SIG-M5 (cell line): ENCODE measurements at regions not wholly inside any gene's neighbourhood (a gene's known extent, or its start where the extent isn't known, plus 50 kb on each side); places are given as distances from the start of the nearest gene placed in this dataset.
"Not testable (repeated sequence)": the region's sequence is repeated elsewhere in the genome, so short reads cannot be mapped to it uniquely, and the experiment has no call there.

ENCODE experiments used
- DNase-seq: peaks from one replicate; lab custom pipeline; 2025; lab: John Stamatoyannopoulos, UW

DNA sequence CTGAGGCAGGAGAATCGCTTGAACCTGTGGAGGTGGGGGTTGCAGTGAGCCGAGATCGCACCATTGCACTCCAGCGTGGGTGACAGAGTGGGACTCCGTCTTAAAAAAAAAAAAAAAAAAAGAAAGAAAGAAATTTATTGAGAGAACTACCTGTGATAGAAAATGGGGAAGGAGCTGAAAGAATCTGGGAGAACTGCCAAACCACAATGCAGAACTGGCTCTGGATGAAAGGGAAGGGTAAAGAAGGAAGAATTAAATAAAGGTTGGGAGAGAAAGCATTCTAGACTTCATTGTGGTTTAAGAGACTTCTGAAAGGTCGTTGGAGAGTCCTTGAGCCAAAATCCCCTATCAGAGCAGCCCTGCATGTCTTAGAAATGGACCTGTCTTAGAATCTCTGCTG, 567.9 kb upstream of the HTR2C start:
- DNase-seq = no peak

DNA sequence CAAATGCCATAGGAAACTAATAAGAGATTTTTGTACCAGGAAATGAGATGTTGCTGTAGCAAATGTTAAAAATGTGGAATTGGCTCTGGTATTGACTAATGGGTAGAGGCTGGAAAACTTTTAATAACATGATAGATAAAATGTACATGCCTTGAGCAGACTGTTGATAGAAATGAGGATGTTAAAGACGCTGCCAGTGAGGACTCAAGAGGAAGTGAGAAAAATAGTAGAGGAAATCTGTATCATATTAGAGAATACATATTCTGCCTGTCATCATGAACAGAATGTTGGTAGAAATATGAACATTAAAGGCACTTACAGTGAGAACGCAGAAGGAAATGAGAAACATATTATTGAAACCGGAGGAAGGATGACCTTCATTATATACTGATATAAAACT, 577.2 kb upstream of the HTR2C start:
- no peak for DNase-seq

- DNase-seq = no peak
Observed at GRCh38 chrX:113996781-113997180, 587.1 kb upstream of the HTR2C start.

GRCh38 chrX:113991720-113992119, 592.2 kb upstream of the HTR2C start:
- DNase-seq = not testable (repeated sequence)

GRCh38 chrX:113990669-113991068, 593.2 kb upstream of the HTR2C start:
- not testable (repeated sequence) for DNase-seq

- DNase-seq = not testable (repeated sequence)
Observed at GRCh38 chrX:113988315-113988935, 595.5 kb upstream of the HTR2C start.

- DNase-seq = no peak
Observed at GRCh38 chrX:113986427-113986826, 597.5 kb upstream of the HTR2C start.

- DNase-seq = no peak
Observed at GRCh38 chrX:113982766-113983165, 601.1 kb upstream of the HTR2C start.

GRCh38 chrX:113980953-113981352, 602.9 kb upstream of the HTR2C start:
- no peak for DNase-seq

DNA sequence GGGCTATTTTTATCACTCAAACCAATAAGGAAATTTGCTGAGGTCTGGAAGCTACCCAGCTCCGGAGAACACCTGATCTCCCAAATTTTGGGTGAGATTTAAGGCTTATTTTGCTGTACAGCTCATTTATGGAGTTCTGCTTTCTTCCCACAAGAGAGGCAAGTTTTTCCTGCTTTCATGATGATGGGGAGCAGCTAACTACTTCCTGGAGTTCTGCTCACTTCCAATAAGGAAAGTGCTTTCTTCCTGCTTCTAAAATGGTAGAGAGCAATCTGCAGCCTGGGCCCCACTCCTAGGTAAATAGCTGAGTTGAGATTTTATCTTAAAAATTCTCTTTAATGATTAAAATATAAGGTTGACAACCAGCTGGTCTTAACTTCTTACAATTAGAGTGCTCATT, 606.0 kb upstream of the HTR2C start:
- no peak for DNase-seq

DNA sequence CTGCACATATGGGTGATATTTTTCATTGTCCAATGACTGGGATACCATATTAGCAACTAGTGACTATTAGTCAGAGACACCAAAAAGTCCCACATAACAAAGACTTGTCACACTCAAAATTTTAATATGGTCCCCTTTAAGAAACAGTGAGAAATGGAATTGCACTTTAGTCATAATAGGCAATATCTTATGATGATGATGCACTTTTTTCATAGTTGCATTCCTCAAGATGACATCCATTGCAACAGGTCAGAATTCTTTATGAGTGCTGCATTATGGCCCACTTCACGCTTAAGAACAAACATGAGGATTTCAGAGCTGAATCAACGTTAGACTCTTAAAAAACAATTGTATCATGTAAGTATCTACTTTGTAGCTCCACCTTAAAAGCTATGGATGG, 608.4 kb upstream of the HTR2C start:
- no peak for DNase-seq

- DNase-seq = no peak
Observed at GRCh38 chrX:113974881-113975280, 609.0 kb upstream of the HTR2C start.

DNA sequence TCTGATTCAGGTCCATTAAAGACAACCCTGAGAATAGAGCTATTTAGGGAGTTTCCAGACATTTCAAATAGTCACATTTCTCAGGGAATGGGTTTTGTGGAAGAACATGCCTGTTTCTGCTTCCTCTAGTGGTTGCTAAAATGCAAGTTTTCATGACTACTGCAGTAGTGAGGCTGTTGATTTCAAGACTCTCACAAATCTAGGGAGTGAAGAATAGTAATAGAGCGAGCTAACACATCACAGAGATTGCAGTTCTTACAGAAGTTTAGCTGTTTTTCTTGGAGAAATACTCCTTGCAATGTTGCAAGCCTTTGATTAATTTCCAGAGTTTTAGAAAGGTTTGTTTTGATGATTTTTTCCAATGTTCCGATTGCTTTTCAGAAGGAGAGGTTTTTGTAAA, 610.2 kb upstream of the HTR2C start:
- DNase-seq = no peak

DNA sequence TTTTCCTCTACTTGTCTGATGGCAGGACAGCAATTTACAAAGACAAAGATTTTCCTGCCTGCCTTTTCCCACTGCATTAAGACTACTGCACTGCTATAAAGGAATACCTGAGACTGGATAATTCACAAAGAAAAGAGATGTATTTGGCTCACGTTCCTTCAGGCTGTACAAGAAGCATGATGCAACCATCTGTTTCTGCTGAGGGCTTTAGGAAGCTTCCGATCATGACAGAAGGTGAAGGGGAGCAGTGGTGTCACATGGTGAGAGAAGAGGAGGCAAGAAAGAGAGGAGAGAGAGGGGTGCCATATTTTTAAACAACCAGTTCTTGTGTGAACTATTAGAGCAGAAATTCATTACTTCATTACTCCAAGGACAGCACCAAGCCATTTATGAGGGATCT, 617.1 kb upstream of the HTR2C start:
- DNase-seq = no peak

GRCh38 chrX:113962343-113962742, 621.5 kb upstream of the HTR2C start:
- DNase-seq = peak; percentile 60

GRCh38 chrX:113959912-113960626, 623.8 kb upstream of the HTR2C start:
- no peak for DNase-seq

GRCh38 chrX:113956936-113957335, 627.0 kb upstream of the HTR2C start:
- no peak for DNase-seq

GRCh38 chrX:113954297-113954696, 629.6 kb upstream of the HTR2C start:
- no peak for DNase-seq

GRCh38 chrX:113950081-113950678, 633.7 kb upstream of the HTR2C start:
- DNase-seq = no peak

DNA sequence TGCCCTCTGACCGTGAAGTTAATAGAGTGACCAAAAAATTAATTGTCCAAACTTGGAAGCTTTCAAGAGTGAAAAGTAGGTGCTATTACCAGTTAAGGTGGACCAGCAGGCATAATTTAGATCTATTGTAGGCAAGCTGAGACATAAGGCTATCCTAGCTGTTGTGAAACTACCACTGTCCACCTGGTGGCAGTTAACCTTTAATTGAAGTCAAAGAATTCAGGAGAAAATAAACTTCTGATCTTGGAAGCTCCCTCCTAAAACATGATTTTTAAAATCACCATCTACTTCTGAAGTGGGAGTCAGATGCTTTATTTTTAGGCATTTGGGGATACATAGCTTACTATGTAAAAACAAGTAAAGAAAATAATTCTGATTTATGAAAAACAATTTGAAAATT, 636.3 kb upstream of the HTR2C start:
- DNase-seq = no peak

DNA sequence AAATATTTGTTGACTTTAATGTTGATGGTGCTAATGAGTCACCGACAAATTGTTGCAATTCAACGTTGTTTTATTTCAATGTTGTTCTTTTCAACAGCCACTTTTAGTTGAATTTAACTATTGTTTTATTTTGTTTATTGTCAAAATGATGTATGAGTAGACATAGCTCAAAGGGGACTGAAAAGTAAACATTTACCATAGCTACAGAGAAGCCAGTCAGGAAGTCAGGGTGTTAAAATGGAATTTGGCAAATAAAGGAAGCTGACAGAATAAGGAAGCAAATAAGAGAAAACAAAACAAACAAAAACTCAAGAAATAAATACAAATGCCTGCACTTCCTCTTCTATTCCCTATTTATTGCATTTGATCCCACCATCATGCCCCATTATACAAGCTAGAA, 648.4 kb upstream of the HTR2C start:
- no peak for DNase-seq

DNA sequence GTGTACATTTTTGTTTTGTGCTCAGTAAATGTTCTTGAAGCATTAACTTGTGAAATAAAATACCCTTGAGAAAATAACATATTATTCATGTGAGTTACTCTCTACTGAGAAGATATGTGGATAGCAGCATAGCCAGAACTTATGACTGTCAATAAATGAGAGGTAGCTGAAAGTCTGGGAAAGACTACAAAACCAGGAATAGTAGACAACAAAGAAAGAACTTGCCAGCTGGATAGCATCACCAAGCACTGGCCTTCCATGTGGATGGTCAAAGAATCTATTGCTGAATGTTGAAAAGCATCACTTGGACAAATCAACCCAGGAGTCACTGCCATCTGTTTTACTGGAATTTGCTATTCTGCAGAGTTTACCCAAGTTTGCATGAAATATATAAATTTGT, 650.0 kb upstream of the HTR2C start:
- DNase-seq = no peak

- no peak for DNase-seq
Observed at GRCh38 chrX:113929004-113929403, 654.9 kb upstream of the HTR2C start.

GRCh38 chrX:113920661-113921060, 663.2 kb upstream of the HTR2C start:
- DNase-seq = no peak
